ENCODE measurements at regions not wholly inside any gene's neighbourhood (a gene's known extent, or its start where the extent isn't known, plus 50 kb on each side); places are given as distances from the start of the nearest gene placed in this dataset.

- TF ChIP-seq, protein P1, sequence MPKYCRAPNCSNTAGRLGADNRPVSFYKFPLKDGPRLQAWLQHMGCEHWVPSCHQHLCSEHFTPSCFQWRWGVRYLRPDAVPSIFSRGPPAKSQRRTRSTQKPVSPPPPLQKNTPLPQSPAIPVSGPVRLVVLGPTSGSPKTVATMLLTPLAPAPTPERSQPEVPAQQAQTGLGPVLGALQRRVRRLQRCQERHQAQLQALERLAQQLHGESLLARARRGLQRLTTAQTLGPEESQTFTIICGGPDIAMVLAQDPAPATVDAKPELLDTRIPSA (CRISPR knock-in tag; IDR thresholded peaks at IDR 0.05; ENCODE audit: borderline replicate concordance), result no peak
Observed at GRCh38 chr6:103404799-103405198, 1454.9 kb downstream of the HACE1 start (continued).

DNA sequence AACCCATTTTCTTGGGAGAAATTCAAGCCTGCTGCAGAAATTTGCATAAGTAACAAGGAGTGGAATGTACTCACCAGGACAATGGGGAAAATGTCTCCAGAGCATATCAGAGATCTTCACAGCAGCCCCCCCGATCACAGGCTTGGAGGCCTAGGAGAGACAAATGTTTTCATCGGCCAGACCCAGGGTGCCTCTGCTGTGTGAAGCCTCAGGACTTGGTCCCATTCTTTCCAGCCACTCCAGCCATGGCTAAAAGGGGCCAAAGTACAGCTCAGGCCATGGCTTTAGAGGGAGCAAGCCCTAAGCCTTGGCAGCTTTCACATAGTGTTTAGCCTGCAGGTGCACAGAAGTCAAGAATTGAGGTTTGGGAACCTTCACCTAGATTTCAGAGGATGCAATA is 1463.0 kb downstream of the HACE1 start:
- Histone ChIP-seq H3K36me3 (replicated peaks in 1 of 2; ENCODE audit: control insufficient read depth in 1 of 2, insufficient read depth in 2 of 2, low read length in 2 of 2) (no peaks in the 10 kb centered on the region), H2AFZ (ENCODE audit: low read length) (no peak overlapping the region), H3K9ac (ENCODE audit: insufficient read depth, low read depth, low read length) (no peak overlapping the region), H3K27me3 (ENCODE audit: control insufficient read depth in 1 of 2, insufficient read depth in 2 of 2, low read length in 2 of 2) (no peaks in the 10 kb centered on the region), H4K20me1 (ENCODE audit: insufficient read depth, low read length) (no peaks in the 10 kb centered on the region), H3K4me3 (replicated peaks in 1 of 3; ENCODE audit: insufficient read depth in 1 of 3, low read depth in 2 of 3, low read length in 3 of 3) (no peak overlapping the region), H3K4me1 (ENCODE audit: insufficient read depth, low read length) (no peaks in the 10 kb centered on the region), H3K27ac (ENCODE audit: extremely low read length, insufficient read depth, low read length) (no peak overlapping the region), H3K4me2 (ENCODE audit: low read depth, low read length) (no peak overlapping the region), H3K79me2 (ENCODE audit: insufficient read depth, low read length) (no peaks in the 10 kb centered on the region), H3K9me3 (ENCODE audit: low read length) (peaks cover 22% of the 10 kb centered on the region; the same call in 1 of the 2 replicates)
- CTCF ChIA-PET (ENCODE audit: low intra/inter-chr PET ratio, low total read pairs), result no interaction called here
- intact Hi-C loops (cut with micrococcal nuclease; ENCODE audit: unreplicated experiment), result no loop called here
- ATAC-seq, result no peak
- in situ Hi-C loops (cut with HindIII; ENCODE audit: extremely low pct_ligation_motif_present, low pct_unique_long_range_greater_than_20kb), result no loop called here
- 50% methylated on average over 2 of the region's 2 CpGs for WGBS (ENCODE audit: low lambda C conversion rate)
- DNase-seq (ENCODE audit: low spot score), result no peak
- POLR2A ChIA-PET, result no interaction called here
- BruUV-seq (replicated peaks), result no TSS peak
- no peak for TF ChIP-seq SALL2 (CRISPR knock-in tag; IDR thresholded peaks at IDR 0.05)
- FAIRE-seq, result no peak

- no peak for TF ChIP-seq CENPX (CRISPR knock-in tag; IDR thresholded peaks at IDR 0.05)
- TF ChIP-seq PAWR (CRISPR knock-in tag; IDR thresholded peaks at IDR 0.05; ENCODE audit: borderline replicate concordance), result no peak
- no peak for TF ChIP-seq YEATS2 (CRISPR knock-in tag; IDR thresholded peaks at IDR 0.05; ENCODE audit: borderline replicate concordance)
- no peak for TF ChIP-seq ZNF7 (CRISPR knock-in tag; IDR thresholded peaks at IDR 0.05)
- no peak for TF ChIP-seq ZNF30 (CRISPR knock-in tag; IDR thresholded peaks at IDR 0.05)
- TF ChIP-seq ZNF274 (CRISPR knock-in tag; IDR thresholded peaks at IDR 0.05), result no peak
- TF ChIP-seq, protein P2, sequence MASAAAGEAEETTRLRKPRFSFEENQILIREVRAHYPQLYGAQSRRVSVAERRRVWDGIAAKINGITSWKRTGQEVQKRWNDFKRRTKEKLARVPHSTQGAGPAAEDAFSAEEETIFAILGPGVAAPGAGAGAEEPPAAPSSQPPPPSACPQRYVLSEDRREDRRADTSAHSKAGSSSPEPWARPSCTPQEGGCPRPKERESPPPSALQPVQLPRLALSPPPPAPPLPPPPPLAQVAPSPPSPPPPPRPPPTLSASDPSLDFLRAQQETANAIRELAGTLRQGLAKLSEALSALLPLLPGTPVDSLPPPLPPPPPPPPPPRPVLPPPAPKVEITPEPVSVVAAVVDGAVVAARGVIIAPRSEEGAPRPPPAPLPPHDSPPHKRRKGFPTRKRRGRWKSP (CRISPR knock-in tag; IDR thresholded peaks at IDR 0.05), result no peak
- TF ChIP-seq, protein P3, sequence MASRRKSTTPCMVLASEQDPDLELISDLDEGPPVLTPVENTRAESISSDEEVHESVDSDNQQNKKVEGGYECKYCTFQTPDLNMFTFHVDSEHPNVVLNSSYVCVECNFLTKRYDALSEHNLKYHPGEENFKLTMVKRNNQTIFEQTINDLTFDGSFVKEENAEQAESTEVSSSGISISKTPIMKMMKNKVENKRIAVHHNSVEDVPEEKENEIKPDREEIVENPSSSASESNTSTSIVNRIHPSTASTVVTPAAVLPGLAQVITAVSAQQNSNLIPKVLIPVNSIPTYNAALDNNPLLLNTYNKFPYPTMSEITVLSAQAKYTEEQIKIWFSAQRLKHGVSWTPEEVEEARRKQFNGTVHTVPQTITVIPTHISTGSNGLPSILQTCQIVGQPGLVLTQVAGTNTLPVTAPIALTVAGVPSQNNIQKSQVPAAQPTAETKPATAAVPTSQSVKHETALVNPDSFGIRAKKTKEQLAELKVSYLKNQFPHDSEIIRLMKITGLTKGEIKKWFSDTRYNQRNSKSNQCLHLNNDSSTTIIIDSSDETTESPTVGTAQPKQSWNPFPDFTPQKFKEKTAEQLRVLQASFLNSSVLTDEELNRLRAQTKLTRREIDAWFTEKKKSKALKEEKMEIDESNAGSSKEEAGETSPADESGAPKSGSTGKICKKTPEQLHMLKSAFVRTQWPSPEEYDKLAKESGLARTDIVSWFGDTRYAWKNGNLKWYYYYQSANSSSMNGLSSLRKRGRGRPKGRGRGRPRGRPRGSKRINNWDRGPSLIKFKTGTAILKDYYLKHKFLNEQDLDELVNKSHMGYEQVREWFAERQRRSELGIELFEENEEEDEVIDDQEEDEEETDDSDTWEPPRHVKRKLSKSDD (CRISPR knock-in tag; IDR thresholded peaks at IDR 0.05; ENCODE audit: low read depth), result no peak
- TF ChIP-seq, protein P4, sequence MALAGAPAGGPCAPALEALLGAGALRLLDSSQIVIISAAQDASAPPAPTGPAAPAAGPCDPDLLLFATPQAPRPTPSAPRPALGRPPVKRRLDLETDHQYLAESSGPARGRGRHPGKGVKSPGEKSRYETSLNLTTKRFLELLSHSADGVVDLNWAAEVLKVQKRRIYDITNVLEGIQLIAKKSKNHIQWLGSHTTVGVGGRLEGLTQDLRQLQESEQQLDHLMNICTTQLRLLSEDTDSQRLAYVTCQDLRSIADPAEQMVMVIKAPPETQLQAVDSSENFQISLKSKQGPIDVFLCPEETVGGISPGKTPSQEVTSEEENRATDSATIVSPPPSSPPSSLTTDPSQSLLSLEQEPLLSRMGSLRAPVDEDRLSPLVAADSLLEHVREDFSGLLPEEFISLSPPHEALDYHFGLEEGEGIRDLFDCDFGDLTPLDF (CRISPR knock-in tag; IDR thresholded peaks at IDR 0.05), result no peak
- no peaks in the 10 kb centered on the region for H3K4me1 ChIP-seq (ENCODE audit: insufficient read depth, low read length)
- H3K9ac ChIP-seq (ENCODE audit: insufficient read depth, low read depth, low read length), result no peak overlapping the region
- H3K9me3 ChIP-seq (ENCODE audit: low read length), result no peaks in the 10 kb centered on the region
- H3K27ac ChIP-seq (ENCODE audit: extremely low read length, insufficient read depth, low read length), result no peak overlapping the region
- H4K20me1 ChIP-seq (ENCODE audit: insufficient read depth, low read length), result no peaks in the 10 kb centered on the region
- H3K79me2 ChIP-seq (ENCODE audit: insufficient read depth, low read length), result no peaks in the 10 kb centered on the region
- no peak overlapping the region for H3K4me2 ChIP-seq (ENCODE audit: low read depth, low read length)
- no peak overlapping the region for H3K4me3 ChIP-seq (replicated peaks in 1 of 3; ENCODE audit: insufficient read depth in 1 of 3, low read depth in 2 of 3, low read length in 3 of 3)
- in situ Hi-C loops (cut with HindIII; ENCODE audit: extremely low pct_ligation_motif_present, low pct_unique_long_range_greater_than_20kb) (no loop called here), intact Hi-C loops (cut with micrococcal nuclease; ENCODE audit: unreplicated experiment) (no loop called here)
- 1% methylated on average over 2 of the region's 2 CpGs for WGBS (ENCODE audit: low lambda C conversion rate)
- CTCF ChIA-PET (ENCODE audit: low intra/inter-chr PET ratio, low total read pairs), result no interaction called here
- DNase-seq (ENCODE audit: low spot score) (no peak), ATAC-seq (no peak), FAIRE-seq (no peak)
- POLR2A ChIA-PET, result no interaction called here
- H3K36me3 ChIP-seq (replicated peaks in 1 of 2; ENCODE audit: control insufficient read depth in 1 of 2, insufficient read depth in 2 of 2, low read length in 2 of 2), result no peaks in the 10 kb centered on the region
- H3K27me3 ChIP-seq (ENCODE audit: control insufficient read depth in 1 of 2, insufficient read depth in 2 of 2, low read length in 2 of 2), result no peaks in the 10 kb centered on the region
- H2AFZ ChIP-seq (ENCODE audit: low read length), result no peak overlapping the region
- BruUV-seq (replicated peaks), result no TSS peak
Observed at GRCh38 chr6:103379272-103379671, 1480.4 kb downstream of the HACE1 start.

Measured in HepG2 (cell line).